Bone marrow (tissue), 2 donors: ENCODE measurements at regions not wholly inside any gene's neighbourhood (a gene's known extent, or its start where the extent isn't known, plus 50 kb on each side); places are given as distances from the start of the nearest gene placed in this dataset.

Experiments used
- DNase-seq, 2 donors: peaks; one replicate each; lab custom pipeline; 2025; lab: John Stamatoyannopoulos, UW

DNA sequence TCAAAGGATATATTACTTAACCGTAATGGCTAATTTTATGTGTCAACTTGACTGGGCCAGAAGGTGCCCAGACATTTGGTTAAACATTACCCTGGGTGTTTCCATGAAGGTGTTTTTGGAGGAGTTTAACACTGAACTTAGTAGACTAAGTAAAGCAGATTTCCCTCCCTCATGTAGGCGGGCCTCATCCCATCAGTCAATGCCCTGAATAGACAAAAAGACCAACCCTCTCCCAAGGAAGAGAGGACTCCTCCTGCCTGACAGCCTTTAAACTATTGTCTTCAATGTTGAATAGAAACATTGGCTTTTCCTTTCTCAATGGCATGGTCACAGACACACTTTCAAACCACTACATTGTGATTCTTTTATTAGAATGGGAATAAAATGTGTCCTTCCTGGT, 121.9 kb downstream of the SETD4 start:
- DNase-seq, result no peak

DNA sequence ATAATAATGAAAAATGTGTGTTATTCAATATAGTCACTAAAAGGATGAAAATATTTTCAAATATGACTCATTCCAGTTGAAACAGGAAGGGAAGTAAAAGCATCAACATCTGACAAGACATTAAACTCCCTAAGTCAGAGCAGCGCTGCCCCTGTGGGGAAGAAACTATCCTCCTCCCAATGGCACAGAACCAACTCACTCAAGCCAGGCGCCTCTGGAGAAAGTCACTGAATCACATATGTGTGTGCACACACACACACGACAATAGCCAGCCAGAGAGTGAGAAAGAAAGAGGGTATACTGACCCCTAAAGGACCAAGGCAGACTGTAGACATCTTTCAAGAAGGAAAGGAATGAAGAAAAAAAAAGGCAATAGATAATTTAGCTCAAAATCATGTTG, 126.9 kb downstream of the SETD4 start:
- peak; percentile 15 to 95 for DNase-seq

DNA sequence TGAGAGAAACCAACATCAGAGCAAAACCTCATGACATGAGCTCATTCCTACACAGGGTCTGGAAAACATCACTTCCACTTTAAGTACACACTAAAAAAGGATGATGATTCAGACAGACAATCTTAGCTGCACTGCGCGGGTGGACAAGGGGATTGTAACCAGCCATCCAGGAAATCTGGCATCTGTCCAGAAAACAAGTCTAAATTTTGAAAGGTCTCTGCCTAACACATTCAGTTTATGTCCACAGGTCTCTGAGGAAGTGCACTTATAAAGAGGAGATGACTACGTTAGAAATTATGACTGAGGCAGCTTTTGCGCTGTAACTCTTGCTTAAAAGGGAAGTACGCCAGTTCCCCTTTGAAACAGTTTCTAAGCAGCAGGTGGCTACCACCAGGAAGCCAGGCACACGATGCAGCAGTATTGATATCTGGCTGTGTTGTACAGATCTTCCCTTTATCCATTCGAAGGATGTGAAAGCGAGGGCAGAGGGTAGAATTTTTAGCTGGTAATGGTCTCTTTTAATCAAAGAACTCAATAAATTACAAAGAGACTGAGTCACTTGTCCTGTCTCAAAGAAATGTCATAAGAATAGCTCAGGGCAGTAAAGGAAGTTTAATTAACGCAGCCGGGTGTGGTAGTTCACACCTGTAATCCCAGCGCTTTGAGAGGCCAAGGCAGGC, 128.0 kb downstream of the SETD4 start:
- DNase-seq, result peak; percentile 32 to 98

GRCh38 chr21:35929901-35930300, 130.4 kb downstream of the SETD4 start:
- no peak for DNase-seq

- no peak for DNase-seq
These were observed 133.1 kb downstream of the SETD4 start for GRCh38 chr21:35927262-35927661.

DNA sequence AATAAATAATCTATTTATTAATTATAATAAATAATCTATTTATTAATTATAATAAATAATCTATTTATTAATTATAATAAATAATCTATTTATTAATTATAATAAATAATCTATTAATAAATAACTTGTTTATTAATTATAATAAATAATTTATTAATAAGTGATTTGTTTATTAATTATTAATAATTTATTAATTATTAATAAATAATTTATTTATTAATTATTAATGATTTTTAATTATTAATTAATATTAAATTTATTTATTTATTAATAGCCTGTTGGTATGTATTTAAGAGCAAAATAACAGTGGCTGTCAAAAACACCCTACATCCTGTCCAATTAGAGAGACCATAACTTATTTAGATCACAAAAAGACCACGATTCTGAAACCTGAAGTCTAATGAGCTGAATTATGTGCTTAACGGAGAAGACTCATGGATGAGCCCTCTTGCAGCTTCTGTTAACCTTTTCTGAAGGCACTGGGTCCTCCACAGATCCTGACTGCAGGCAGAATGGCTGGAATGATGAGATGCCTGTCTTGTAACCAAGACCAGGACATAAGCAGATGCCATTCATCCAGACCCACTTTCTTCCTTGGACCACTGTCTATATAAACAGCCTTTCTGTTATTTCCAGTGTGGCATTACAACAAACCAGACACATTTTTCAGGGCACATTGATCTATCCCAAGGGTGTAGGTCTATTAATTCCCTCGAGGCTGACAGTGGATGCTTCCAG, 134.2 kb downstream of the SETD4 start:
- DNase-seq, result no peak

DNA sequence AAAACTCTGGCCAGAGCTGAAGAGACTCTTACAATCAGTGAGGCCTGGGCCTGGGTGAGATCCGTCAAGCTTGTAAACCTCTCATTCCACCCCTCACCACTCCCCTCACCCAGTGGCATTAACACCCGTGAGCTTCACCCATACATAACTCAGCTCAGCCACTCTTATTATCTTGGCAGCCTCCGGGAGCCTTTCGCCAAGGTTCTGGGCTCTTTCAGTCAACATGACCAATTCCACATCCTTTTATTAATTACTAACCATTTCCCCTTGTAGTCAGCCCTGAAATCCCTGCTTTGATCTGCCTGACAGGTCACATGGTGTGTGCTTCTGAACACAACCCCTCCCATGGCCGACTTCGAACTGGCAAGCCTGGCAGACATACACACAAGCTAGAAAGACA, 134.8 kb downstream of the SETD4 start:
- no peak for DNase-seq

DNA sequence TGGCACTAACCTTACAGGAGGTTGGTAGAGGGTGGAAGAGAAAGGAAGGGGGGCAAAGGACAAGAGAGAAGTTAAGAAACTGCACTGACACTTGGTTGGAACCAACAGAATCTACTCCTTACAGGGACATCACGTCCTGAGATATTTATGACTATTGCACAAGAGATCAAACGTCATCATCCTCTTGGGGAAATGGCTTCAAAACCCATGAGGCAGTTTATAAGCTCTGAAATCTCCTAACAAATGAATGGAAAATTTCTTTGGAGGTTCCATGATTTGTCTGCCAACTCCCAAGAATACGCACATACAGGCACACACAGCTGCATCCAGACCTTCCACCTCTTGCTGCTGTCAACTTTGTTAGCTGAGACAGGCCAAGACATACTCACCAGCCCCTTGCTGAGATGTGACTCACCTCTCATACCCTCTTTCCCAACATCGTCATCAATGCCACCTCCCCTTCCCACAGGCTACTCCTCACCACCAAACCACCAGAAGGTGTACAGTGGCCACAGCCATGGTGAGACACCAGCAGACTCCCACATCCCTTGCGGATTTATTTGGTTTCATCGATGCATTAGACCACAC, 135.5 kb downstream of the SETD4 start:
- DNase-seq, result peak; percentile 22 to 48

- DNase-seq, result no peak
These were observed 136.4 kb downstream of the SETD4 start for GRCh38 chr21:35923971-35924370.

DNA sequence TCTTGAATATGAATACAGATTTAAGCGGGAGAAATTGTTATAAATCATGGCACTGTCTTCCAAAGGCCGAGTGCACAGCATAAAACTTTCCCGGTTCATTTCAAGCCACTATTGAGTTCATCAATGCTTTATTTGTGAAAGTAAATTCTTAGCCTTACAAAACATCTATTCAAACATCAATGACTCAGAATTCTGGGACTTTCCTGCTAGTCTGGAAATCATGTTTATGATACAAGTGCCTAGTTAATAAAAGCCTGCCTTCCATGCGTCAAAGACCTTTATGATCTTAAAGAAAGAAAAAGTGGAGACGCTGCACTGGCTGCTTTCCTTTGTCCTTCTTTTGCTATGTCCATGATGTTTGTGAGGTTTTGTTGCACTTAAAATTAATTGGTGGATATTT, 137.7 kb downstream of the SETD4 start:
- DNase-seq, result no peak

- DNase-seq, result no peak
These were observed 138.9 kb downstream of the SETD4 start for GRCh38 chr21:35921471-35921870.

- no peak for DNase-seq
These were observed 139.9 kb downstream of the SETD4 start for GRCh38 chr21:35920436-35920835.

DNA sequence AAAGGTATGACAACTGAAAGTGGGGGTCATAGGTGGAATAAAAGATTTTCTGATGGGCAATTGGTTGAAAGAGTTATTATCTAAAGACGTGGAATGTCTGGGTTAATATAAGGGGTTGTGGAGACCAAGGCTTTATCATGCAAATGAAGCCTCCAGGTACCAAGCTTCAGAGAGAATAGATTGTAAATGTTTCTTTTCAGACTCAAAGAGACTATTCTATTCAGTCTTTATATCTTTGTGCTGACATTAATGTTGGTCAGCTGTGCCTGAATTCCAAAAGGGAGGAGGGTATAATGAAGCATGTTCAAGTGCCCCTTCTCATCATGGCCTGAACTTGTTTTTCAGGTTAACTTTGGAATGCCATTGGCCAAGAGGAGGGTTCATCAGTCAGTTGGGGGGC, 145.3 kb downstream of the SETD4 start:
- no peak for DNase-seq

GRCh38 chr21:35911412-35912191, 148.7 kb downstream of the SETD4 start:
- no peak for DNase-seq

- no peak for DNase-seq
These were observed 150.7 kb downstream of the SETD4 start for GRCh38 chr21:35909456-35910223.

- no peak for DNase-seq
These were observed 151.8 kb downstream of the SETD4 start for GRCh38 chr21:35908311-35909078.

DNA sequence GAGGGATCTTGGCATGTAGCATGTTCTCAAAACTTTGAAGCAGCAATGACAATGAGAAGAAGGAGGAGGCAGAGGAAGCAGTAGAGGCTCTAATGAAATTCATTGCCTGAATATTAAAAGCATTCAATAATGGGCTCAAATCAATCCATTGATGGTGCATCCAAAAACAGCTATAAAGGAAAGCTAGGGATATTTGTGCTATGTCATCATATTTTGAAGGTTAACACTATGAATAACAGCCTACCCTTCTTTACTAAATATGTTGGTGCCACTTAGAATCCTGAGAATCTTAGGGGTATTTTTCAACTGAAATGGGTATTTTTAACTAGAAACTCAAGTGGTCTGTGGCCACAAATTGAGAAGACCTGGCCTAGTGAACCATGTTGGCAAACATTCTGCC, 153.7 kb downstream of the SETD4 start:
- no peak for DNase-seq

- DNase-seq, result no peak
These were observed 154.4 kb downstream of the SETD4 start for GRCh38 chr21:35905963-35906345.

DNA sequence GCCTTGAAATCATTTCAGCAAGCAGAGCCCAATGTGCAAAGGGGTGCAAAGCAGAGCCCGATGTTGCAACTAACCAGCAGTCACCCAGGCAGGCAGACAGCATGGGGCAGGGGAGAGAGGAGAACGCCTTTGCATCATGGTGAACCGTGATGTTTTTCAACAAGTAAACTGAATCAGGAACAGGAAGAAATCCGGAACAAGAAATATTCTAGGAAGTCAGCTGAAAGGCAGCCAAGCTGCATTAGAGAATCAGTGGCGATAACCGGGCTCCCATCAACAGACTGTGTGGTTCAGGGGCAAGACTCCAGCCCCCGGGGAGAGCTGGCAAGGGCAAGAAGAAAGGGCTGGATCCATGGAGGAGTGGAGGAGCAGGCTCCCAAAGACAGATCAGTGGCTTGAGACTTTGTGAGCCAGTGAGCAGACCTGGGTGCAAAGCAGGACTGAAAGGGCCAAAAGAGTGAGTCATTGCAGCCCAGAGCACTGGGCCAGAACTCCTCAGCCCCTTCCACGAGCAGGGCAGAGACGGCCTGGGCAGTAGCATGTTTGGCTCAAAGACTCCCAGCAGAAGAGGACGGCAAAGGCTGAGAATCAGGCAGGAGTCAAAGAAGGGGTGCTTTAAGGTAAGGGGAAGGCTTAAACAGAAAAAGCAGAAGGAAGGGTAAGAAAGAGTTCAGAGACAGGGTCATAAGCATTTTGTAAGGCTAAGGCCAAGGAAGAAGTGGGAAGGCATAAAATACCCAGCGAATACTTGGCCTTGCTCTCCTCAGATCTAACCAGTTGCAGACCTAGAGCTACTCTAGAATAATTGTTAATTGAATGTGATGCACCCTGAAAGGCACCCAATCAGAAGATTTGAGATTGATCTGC, 155.0 kb downstream of the SETD4 start:
- no peak for DNase-seq

GRCh38 chr21:35900539-35900938, 159.8 kb downstream of the SETD4 start:
- DNase-seq, result no peak
